ENCODE measurements at regions not wholly inside any gene's neighbourhood (a gene's known extent, or its start where the extent isn't known, plus 50 kb on each side); places are given as distances from the start of the nearest gene placed in this dataset.

DNA sequence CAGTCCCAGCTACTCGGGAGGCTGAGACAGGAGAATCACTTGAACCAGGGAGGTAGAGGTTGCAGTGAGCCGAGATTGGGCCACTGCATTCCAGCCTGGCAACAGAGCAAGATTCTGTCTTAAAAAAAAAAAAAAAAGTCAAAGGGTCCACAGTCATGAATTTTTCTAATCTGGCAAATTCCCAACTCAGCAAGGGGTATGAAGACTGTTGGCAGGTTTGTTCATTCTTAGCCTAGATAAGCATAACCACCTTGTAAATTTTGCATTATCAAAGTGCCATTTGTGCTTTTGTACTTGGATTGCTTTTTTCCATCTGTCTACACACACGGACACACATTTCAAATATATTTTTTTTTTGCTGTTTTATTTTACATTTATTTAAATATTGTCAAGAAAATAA, 299.8 kb upstream of the NUDT12 start:
- Histone ChIP-seq H3K27ac (ENCODE audit: extremely low read depth, low read depth, low read length) (no peak overlapping the region), H3K9me3 (ENCODE audit: control insufficient read depth, insufficient read depth, low read depth, low read length) (no peaks in the 10 kb centered on the region), H3K36me3 (ENCODE audit: control insufficient read depth in 2 of 2, insufficient read depth in 1 of 2, low read length in 2 of 2) (no peaks in the 10 kb centered on the region), H3K4me3 (ENCODE audit: low read depth, low read length) (no peak overlapping the region), H3K4me1 (ENCODE audit: control insufficient read depth, insufficient read depth, low read length) (no peaks in the 10 kb centered on the region)
- TF ChIP-seq YY1 (tag by site-specific recombination; IDR thresholded peaks at IDR 0.05) (no peak), ZNF624 (tag by site-specific recombination; IDR thresholded peaks at IDR 0.05) (no peak), HOXD13 (CRISPR knock-in tag; IDR thresholded peaks at IDR 0.05; ENCODE audit: borderline replicate concordance) (no peak), ZNF747 (tag by site-specific recombination; IDR thresholded peaks at IDR 0.05) (no peak), ZFP3 (tag by site-specific recombination; IDR thresholded peaks at IDR 0.05; ENCODE audit: low read depth) (no peak), ZBTB8A (tag by site-specific recombination; IDR thresholded peaks at IDR 0.05) (no peak), ZBTB1 (tag by site-specific recombination; IDR thresholded peaks at IDR 0.05) (no peak), ZNF174 (tag by site-specific recombination; IDR thresholded peaks at IDR 0.05) (no peak), ZNF670 (tag by site-specific recombination; IDR thresholded peaks at IDR 0.05; ENCODE audit: low read depth) (no peak), INSM2 (tag by site-specific recombination; IDR thresholded peaks at IDR 0.05) (no peak), AEBP2 (tag by site-specific recombination; IDR thresholded peaks at IDR 0.05; ENCODE audit: borderline replicate concordance) (no peak), EGR2 (tag by site-specific recombination; IDR thresholded peaks at IDR 0.05; ENCODE audit: low read depth) (no peak), YY2 (tag by site-specific recombination; IDR thresholded peaks at IDR 0.05) (no peak), ZSCAN16 (tag by site-specific recombination; IDR thresholded peaks at IDR 0.05) (no peak), ZNF211 (tag by site-specific recombination; IDR thresholded peaks at IDR 0.05; ENCODE audit: low read depth) (no peak), ZNF214 (tag by site-specific recombination; IDR thresholded peaks at IDR 0.05; ENCODE audit: borderline replicate concordance) (no peak), ZNF626 (tag by site-specific recombination; IDR thresholded peaks at IDR 0.05) (no peak), KLF16 (tag by site-specific recombination; IDR thresholded peaks at IDR 0.05) (no peak)
- TF ChIP-seq, protein P1, sequence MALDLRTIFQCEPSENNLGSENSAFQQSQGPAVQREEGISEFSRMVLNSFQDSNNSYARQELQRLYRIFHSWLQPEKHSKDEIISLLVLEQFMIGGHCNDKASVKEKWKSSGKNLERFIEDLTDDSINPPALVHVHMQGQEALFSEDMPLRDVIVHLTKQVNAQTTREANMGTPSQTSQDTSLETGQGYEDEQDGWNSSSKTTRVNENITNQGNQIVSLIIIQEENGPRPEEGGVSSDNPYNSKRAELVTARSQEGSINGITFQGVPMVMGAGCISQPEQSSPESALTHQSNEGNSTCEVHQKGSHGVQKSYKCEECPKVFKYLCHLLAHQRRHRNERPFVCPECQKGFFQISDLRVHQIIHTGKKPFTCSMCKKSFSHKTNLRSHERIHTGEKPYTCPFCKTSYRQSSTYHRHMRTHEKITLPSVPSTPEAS (tag by site-specific recombination; IDR thresholded peaks at IDR 0.05), result no peak
- CTCF ChIA-PET, result no interaction called here
- POLR2A ChIA-PET, result no interaction called here

GRCh38 chr5:103860327-103860726, 297.7 kb upstream of the NUDT12 start:
- Histone ChIP-seq H3K27ac (ENCODE audit: extremely low read depth, low read depth, low read length) (no peak overlapping the region), H3K36me3 (ENCODE audit: control insufficient read depth in 2 of 2, insufficient read depth in 1 of 2, low read length in 2 of 2) (no peaks in the 10 kb centered on the region), H3K4me3 (ENCODE audit: low read depth, low read length) (no peak overlapping the region), H3K4me1 (ENCODE audit: control insufficient read depth, insufficient read depth, low read length) (no peaks in the 10 kb centered on the region), H3K9me3 (ENCODE audit: control insufficient read depth, insufficient read depth, low read depth, low read length) (no peaks in the 10 kb centered on the region)
- CTCF ChIA-PET, result no interaction called here
- POLR2A ChIA-PET, result interaction anchor here (1.3 kb wide), 1 partner anchor 12 kb away, joined by 3 read pairs; no protein-coding TSS in a partner anchor
- TF ChIP-seq ZNF426 (tag by site-specific recombination; IDR thresholded peaks at IDR 0.05) (no peak), ZNF416 (tag by site-specific recombination; IDR thresholded peaks at IDR 0.05) (no peak), ZNF155 (tag by site-specific recombination; IDR thresholded peaks at IDR 0.05) (no peak), ZNF324 (tag by site-specific recombination; IDR thresholded peaks at IDR 0.05) (no peak)
- TF ChIP-seq, protein P2, sequence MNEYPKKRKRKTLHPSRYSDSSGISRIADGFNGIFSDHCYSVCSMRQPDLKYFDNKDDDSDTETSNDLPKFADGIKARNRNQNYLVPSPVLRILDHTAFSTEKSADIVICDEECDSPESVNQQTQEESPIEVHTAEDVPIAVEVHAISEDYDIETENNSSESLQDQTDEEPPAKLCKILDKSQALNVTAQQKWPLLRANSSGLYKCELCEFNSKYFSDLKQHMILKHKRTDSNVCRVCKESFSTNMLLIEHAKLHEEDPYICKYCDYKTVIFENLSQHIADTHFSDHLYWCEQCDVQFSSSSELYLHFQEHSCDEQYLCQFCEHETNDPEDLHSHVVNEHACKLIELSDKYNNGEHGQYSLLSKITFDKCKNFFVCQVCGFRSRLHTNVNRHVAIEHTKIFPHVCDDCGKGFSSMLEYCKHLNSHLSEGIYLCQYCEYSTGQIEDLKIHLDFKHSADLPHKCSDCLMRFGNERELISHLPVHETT (tag by site-specific recombination; IDR thresholded peaks at IDR 0.05), result no peak
- TF ChIP-seq, protein P3, sequence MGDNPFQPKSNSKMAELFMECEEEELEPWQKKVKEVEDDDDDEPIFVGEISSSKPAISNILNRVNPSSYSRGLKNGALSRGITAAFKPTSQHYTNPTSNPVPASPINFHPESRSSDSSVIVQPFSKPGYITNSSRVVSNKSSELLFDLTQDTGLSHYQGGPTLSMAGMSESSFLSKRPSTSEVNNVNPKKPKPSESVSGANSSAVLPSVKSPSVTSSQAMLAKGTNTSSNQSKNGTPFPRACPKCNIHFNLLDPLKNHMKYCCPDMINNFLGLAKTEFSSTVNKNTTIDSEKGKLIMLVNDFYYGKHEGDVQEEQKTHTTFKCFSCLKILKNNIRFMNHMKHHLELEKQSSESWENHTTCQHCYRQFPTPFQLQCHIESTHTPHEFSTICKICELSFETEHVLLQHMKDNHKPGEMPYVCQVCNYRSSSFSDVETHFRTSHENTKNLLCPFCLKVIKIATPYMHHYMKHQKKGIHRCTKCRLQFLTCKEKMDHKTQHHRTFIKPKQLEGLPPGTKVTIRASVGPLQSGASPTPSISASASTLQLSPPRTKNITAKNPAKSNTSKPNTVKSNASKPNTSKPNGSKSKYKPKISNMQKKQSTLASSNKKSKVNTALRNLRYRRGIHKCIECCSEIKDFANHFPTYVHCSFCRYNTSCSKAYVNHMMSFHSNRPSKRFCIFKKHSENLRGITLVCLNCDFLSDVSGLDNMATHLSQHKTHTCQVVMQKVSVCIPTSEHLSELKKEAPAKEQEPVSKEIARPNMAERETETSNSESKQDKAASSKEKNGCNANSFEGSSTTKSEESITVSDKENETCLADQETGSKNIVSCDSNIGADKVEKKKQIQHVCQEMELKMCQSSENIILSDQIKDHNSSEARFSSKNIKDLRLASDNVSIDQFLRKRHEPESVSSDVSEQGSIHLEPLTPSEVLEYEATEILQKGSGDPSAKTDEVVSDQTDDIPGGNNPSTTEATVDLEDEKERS (tag by site-specific recombination; IDR thresholded peaks at IDR 0.05), result no peak
- TF ChIP-seq, protein P4, sequence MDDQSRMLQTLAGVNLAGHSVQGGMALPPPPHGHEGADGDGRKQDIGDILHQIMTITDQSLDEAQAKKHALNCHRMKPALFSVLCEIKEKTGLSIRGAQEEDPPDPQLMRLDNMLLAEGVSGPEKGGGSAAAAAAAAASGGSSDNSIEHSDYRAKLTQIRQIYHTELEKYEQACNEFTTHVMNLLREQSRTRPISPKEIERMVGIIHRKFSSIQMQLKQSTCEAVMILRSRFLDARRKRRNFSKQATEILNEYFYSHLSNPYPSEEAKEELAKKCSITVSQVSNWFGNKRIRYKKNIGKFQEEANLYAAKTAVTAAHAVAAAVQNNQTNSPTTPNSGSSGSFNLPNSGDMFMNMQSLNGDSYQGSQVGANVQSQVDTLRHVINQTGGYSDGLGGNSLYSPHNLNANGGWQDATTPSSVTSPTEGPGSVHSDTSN (CRISPR knock-in tag; IDR thresholded peaks at IDR 0.05), result no peak

All from HEK293 (cell line).